WTC11 (cell line): ENCODE measurements at regions not wholly inside any gene's neighbourhood (a gene's known extent, or its start where the extent isn't known, plus 50 kb on each side); places are given as distances from the start of the nearest gene placed in this dataset.

Source experiments
- FOXK1 ChIP-seq: sonication (generic); formaldehyde crosslinking; IDR thresholded peaks from 2 replicates; pipeline ENCODE4 v1.8.0; 2022; ENCODE audit warnings: mild to moderate bottlenecking, moderate library complexity, missing genetic modification reagents
- JUN ChIP-seq: sonication (generic); formaldehyde crosslinking; IDR thresholded peaks from 2 replicates; pipeline ENCODE4 v1.8.0; 2023; ENCODE audit warnings: mild to moderate bottlenecking, missing genetic modification reagents
- SP1 ChIP-seq: sonication (generic); formaldehyde crosslinking; conservative IDR thresholded peaks from 2 replicates; pipeline ENCODE4 v1.8.1; 2022; ENCODE audit warnings: missing genetic modification reagents
- TP53 ChIP-seq: sonication (generic); formaldehyde crosslinking; IDR thresholded peaks from 2 replicates; pipeline ENCODE4 v1.8.1; 2023; ENCODE audit warnings: mild to moderate bottlenecking, missing genetic modification reagents
- TF ChIP-seq, protein P1 (sequence below): sonication (generic); formaldehyde crosslinking; IDR thresholded peaks from 2 replicates; pipeline ENCODE4 v1.8.1; 2022; ENCODE audit warnings: low read depth, missing genetic modification reagents, borderline replicate concordance
- TF ChIP-seq, protein P2 (sequence below): fragments of 200-600 bp; IDR thresholded peaks from 2 replicates; pipeline ENCODE4 v1.8.0; 2022; ENCODE audit warnings: antibody characterized with exemption
- TF ChIP-seq, protein P3 (sequence below): sonication (generic); formaldehyde crosslinking; IDR thresholded peaks from 2 replicates; pipeline ENCODE4 v1.8.0; 2022; ENCODE audit warnings: mild to moderate bottlenecking, missing genetic modification reagents
- TF ChIP-seq, protein P4 (sequence below): sonication (generic); formaldehyde crosslinking; conservative IDR thresholded peaks from 2 replicates; pipeline ENCODE4 v1.8.1; 2022; ENCODE audit warnings: mild to moderate bottlenecking, missing genetic modification reagents
- TF ChIP-seq, protein P5 (sequence below): fragments of 250-450 bp; sonication (Bioruptor Pico); IDR thresholded peaks from 2 replicates; pipeline ENCODE4 v1.9.0; 2021; ENCODE audit warnings: mild to moderate bottlenecking, borderline replicate concordance

DNA sequence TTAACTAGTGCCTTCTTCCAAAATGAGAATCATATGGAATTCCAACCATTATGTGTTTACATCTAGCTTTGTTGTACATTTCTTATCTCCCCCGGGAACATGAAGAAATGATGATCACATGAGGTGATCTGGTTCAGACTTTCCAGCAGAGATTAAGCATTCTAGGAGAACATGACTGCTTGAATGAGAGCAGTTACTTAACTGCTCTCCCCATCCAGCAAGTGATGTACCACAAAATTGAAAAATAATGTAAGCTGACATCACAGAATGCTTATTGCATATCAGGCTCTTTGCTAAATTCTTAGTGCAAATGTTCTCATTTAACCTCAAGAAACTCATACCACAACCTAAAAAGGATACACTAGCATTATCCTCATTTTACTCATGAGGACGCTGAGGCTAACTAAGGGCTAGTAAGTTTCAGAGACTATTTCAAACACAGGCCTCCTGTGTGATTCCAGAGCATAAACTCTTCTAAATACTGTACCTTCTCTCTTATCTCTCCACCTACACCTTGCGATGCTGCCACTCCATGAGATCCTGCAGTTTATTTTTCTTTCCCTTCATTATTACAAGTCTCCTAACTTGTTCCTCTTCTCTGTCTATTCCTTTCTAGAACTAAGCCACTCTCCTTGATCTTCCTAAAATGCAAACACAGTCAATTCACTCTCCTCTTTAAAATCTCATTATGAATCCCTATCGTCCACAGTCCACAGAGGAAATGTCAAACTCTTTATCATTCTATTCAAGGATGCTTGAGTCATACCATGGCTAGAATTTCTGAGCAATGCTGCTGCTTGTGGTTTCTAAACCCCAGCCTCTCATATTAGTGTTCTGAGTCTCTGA is 1224.8 kb upstream of the ZEB2 start:
- TF ChIP-seq, protein P1, sequence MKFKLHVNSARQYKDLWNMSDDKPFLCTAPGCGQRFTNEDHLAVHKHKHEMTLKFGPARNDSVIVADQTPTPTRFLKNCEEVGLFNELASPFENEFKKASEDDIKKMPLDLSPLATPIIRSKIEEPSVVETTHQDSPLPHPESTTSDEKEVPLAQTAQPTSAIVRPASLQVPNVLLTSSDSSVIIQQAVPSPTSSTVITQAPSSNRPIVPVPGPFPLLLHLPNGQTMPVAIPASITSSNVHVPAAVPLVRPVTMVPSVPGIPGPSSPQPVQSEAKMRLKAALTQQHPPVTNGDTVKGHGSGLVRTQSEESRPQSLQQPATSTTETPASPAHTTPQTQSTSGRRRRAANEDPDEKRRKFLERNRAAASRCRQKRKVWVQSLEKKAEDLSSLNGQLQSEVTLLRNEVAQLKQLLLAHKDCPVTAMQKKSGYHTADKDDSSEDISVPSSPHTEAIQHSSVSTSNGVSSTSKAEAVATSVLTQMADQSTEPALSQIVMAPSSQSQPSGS: no peak
- TF ChIP-seq, protein P2, sequence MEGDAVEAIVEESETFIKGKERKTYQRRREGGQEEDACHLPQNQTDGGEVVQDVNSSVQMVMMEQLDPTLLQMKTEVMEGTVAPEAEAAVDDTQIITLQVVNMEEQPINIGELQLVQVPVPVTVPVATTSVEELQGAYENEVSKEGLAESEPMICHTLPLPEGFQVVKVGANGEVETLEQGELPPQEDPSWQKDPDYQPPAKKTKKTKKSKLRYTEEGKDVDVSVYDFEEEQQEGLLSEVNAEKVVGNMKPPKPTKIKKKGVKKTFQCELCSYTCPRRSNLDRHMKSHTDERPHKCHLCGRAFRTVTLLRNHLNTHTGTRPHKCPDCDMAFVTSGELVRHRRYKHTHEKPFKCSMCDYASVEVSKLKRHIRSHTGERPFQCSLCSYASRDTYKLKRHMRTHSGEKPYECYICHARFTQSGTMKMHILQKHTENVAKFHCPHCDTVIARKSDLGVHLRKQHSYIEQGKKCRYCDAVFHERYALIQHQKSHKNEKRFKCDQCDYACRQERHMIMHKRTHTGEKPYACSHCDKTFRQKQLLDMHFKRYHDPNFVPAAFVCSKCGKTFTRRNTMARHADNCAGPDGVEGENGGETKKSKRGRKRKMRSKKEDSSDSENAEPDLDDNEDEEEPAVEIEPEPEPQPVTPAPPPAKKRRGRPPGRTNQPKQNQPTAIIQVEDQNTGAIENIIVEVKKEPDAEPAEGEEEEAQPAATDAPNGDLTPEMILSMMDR: no peak
- TF ChIP-seq, protein P3, sequence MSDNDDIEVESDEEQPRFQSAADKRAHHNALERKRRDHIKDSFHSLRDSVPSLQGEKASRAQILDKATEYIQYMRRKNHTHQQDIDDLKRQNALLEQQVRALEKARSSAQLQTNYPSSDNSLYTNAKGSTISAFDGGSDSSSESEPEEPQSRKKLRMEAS (CRISPR knock-in tag): no peak
- no peak for TF ChIP-seq TP53
- TF ChIP-seq, protein P4, sequence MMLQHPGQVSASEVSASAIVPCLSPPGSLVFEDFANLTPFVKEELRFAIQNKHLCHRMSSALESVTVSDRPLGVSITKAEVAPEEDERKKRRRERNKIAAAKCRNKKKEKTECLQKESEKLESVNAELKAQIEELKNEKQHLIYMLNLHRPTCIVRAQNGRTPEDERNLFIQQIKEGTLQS (CRISPR knock-in tag): no peak
- no peak for TF ChIP-seq FOXK1
- no peak for TF ChIP-seq JUN (CRISPR knock-in tag)
- TF ChIP-seq SP1 (CRISPR knock-in tag): no peak
- TF ChIP-seq, protein P5, sequence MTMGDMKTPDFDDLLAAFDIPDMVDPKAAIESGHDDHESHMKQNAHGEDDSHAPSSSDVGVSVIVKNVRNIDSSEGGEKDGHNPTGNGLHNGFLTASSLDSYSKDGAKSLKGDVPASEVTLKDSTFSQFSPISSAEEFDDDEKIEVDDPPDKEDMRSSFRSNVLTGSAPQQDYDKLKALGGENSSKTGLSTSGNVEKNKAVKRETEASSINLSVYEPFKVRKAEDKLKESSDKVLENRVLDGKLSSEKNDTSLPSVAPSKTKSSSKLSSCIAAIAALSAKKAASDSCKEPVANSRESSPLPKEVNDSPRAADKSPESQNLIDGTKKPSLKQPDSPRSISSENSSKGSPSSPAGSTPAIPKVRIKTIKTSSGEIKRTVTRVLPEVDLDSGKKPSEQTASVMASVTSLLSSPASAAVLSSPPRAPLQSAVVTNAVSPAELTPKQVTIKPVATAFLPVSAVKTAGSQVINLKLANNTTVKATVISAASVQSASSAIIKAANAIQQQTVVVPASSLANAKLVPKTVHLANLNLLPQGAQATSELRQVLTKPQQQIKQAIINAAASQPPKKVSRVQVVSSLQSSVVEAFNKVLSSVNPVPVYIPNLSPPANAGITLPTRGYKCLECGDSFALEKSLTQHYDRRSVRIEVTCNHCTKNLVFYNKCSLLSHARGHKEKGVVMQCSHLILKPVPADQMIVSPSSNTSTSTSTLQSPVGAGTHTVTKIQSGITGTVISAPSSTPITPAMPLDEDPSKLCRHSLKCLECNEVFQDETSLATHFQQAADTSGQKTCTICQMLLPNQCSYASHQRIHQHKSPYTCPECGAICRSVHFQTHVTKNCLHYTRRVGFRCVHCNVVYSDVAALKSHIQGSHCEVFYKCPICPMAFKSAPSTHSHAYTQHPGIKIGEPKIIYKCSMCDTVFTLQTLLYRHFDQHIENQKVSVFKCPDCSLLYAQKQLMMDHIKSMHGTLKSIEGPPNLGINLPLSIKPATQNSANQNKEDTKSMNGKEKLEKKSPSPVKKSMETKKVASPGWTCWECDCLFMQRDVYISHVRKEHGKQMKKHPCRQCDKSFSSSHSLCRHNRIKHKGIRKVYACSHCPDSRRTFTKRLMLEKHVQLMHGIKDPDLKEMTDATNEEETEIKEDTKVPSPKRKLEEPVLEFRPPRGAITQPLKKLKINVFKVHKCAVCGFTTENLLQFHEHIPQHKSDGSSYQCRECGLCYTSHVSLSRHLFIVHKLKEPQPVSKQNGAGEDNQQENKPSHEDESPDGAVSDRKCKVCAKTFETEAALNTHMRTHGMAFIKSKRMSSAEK: no peak
